Stomach (tissue), 4 donors: ENCODE measurements at regions not wholly inside any gene's neighbourhood (a gene's known extent, or its start where the extent isn't known, plus 50 kb on each side); places are given as distances from the start of the nearest gene placed in this dataset.

ENCODE experiments used
- CTCF ChIP-seq, 7 experiments: fragments of 450-650 bp in 4 of 7; fragments of 200-600 bp in 3 of 7; sonication (generic) in 3 of 7; IDR thresholded peaks; one replicate each; pipeline ENCODE4 v1.5.1; 2016 to 2019; ENCODE audit warnings: antibody characterized with exemption in 7 of 7, control low read depth in 2 of 7, mild to moderate bottlenecking in 1 of 7
- POLR2A ChIP-seq, 4 donors: fragments of 450-650 bp; IDR thresholded peaks; one replicate each; pipeline ENCODE4 v1.6.1; 2016; ENCODE audit warnings: antibody characterized with exemption in 4 of 4, control low read depth in 2 of 4, mild to moderate bottlenecking in 1 of 4, moderate library complexity in 1 of 4
- POLR2AphosphoS5 ChIP-seq, 3 donors: sonication (generic); formaldehyde crosslinking; IDR thresholded peaks; one replicate each; pipeline ENCODE4 v1.6.1; 2016; ENCODE audit warnings: antibody characterized with exemption in 3 of 3

- no peak for TF ChIP-seq CTCF (IDR thresholded peaks at IDR 0.05)
- TF ChIP-seq POLR2AphosphoS5 (IDR thresholded peaks at IDR 0.05), result no peak
- no peak for TF ChIP-seq POLR2A (IDR thresholded peaks at IDR 0.05)
These were observed 52.3 kb upstream of the MSMB start for GRCh38 chr10:46098386-46098785.
